ENCODE measurements at regions not wholly inside any gene's neighbourhood (a gene's known extent, or its start where the extent isn't known, plus 50 kb on each side); places are given as distances from the start of the nearest gene placed in this dataset.

DNA sequence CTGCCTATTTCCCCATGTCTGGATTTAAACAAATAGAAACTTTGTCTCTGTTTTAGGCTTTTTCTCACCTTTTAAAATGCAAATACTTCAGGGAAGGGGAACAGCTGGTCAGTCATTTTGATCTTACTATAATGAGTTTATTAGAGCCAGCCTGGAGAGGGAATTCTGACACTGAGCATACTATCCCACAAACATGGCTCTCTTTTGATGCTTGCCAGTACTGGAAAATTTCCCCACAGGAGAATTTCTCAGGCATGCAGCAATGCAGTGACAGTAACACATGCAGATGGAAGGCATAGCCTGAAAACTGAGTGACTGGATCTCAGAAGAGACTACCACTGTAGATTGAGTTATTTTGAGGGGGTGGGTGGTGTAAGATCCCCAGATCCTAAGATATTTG, 974.3 kb upstream of the CELF4 start:
- no peaks in the 10 kb centered on the region for H3K4me1 ChIP-seq
- ATAC-seq (no peak), DNase-seq (no peak)
- H3K27me3 ChIP-seq = no peaks in the 10 kb centered on the region
- intact Hi-C loops (cut with DNase I) = no loop called here
- no peak overlapping the region for H3K27ac ChIP-seq
- no peak for TF ChIP-seq POLR2A (IDR thresholded peaks at IDR 0.05)
- TF ChIP-seq, protein P1, sequence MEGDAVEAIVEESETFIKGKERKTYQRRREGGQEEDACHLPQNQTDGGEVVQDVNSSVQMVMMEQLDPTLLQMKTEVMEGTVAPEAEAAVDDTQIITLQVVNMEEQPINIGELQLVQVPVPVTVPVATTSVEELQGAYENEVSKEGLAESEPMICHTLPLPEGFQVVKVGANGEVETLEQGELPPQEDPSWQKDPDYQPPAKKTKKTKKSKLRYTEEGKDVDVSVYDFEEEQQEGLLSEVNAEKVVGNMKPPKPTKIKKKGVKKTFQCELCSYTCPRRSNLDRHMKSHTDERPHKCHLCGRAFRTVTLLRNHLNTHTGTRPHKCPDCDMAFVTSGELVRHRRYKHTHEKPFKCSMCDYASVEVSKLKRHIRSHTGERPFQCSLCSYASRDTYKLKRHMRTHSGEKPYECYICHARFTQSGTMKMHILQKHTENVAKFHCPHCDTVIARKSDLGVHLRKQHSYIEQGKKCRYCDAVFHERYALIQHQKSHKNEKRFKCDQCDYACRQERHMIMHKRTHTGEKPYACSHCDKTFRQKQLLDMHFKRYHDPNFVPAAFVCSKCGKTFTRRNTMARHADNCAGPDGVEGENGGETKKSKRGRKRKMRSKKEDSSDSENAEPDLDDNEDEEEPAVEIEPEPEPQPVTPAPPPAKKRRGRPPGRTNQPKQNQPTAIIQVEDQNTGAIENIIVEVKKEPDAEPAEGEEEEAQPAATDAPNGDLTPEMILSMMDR (IDR thresholded peaks at IDR 0.05) = no peak
- no peak overlapping the region for H3K4me3 ChIP-seq
- peaks cover 0 to 9% (median 1%) of the 10 kb centered on the region in 12 donors for H3K9me3 ChIP-seq
- no peaks in the 10 kb centered on the region for H3K36me3 ChIP-seq

DNA sequence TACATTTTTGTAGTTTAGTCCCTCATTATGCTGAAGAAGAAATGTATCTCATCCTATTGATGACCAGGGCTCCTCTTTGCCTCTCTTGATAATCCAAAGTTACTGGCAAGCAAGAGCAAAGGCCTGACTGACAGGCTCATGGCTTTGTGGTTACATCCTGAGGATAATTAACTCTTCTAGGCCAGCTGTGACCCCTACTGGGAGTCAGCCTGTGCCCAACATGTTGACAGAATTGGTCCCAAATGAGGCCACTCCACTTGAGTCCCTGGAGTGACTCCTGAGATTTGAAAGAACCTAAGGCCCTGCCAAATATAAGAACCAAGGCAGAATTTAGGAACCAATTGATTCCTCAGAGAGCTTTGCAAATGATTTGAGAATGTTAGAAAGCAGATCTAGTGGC, 973.8 kb upstream of the CELF4 start:
- intact Hi-C loops (cut with DNase I) = no loop called here

GRCh38 chr18:38534073-38534472, 968.5 kb upstream of the CELF4 start:
- DNase-seq = no peak
- Histone ChIP-seq H3K36me3 (no peaks in the 10 kb centered on the region), H3K4me1 (no peaks in the 10 kb centered on the region), H3K9me3 (peaks cover 0 to 30% (median 17%) of the 10 kb centered on the region in 12 donors), H3K4me3 (no peak overlapping the region), H3K27ac (no peak overlapping the region), H3K27me3 (no peaks in the 10 kb centered on the region)
- intact Hi-C loops (cut with DNase I) = no loop called here
- TF ChIP-seq, protein P1 (IDR thresholded peaks at IDR 0.05) = no peak
- no peak for TF ChIP-seq POLR2A (IDR thresholded peaks at IDR 0.05)
- no peak for ATAC-seq

More for the DNA sequence above, 973.8 kb upstream of the CELF4 start:
- TF ChIP-seq, protein P1 (IDR thresholded peaks at IDR 0.05) = no peak
- TF ChIP-seq POLR2A (IDR thresholded peaks at IDR 0.05) = no peak
- H3K27ac ChIP-seq = no peak overlapping the region
- H3K4me3 ChIP-seq = no peak overlapping the region
- ATAC-seq = no peak
- peaks cover 0 to 14% (median 6%) of the 10 kb centered on the region in 12 donors for H3K9me3 ChIP-seq
- DNase-seq = no peak
- no peaks in the 10 kb centered on the region for H3K27me3 ChIP-seq
- no peaks in the 10 kb centered on the region for H3K4me1 ChIP-seq
- no peaks in the 10 kb centered on the region for H3K36me3 ChIP-seq

GRCh38 chr18:38526922-38527321, 961.3 kb upstream of the CELF4 start:
- no peaks in the 10 kb centered on the region for H3K36me3 ChIP-seq
- intact Hi-C loops (cut with DNase I) = no loop called here
- ATAC-seq (no peak), DNase-seq (no peak)
- no peak for TF ChIP-seq POLR2A (IDR thresholded peaks at IDR 0.05)
- no peaks in the 10 kb centered on the region for H3K9me3 ChIP-seq
- H3K4me3 ChIP-seq = no peak overlapping the region
- no peaks in the 10 kb centered on the region for H3K4me1 ChIP-seq
- H3K27ac ChIP-seq = no peak overlapping the region
- H3K27me3 ChIP-seq = no peaks in the 10 kb centered on the region

DNA sequence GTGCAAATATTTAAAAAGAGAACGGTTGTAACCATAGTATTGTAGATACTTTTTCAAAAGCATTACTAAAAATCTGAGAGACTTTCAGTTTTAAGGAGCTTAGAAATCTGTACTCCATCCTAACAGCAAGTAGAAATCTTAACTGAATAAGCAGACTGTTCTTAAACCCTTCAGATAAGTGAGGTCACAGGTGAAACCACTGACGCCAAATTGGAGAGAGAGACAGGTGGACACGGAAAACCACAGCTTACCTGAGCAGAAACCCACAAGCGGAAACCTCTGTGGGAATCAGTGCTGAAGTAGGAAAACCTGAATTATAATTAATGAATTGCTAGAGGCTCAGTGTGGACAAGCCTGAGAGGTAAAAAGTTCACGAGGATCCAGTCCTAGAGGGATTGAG, 959.4 kb upstream of the CELF4 start:
- Histone ChIP-seq H3K27me3 (no peaks in the 10 kb centered on the region), H3K4me3 (no peak overlapping the region), H3K36me3 (no peaks in the 10 kb centered on the region), H3K4me1 (no peaks in the 10 kb centered on the region), H3K9me3 (no peaks in the 10 kb centered on the region), H3K27ac (no peak overlapping the region)
- no peak for DNase-seq
- ATAC-seq = no peak
- TF ChIP-seq POLR2A (IDR thresholded peaks at IDR 0.05) = no peak
- TF ChIP-seq, protein P1 (IDR thresholded peaks at IDR 0.05) = no peak
- WGBS, 4 donors = 73 to 88% (median 74%) methylated on average over 5 of the region's 5 CpGs
- intact Hi-C loops (cut with DNase I) = no loop called here
